HG03280 (cell line): ENCODE measurements at regions not wholly inside any gene's neighbourhood (a gene's known extent, or its start where the extent isn't known, plus 50 kb on each side); places are given as distances from the start of the nearest gene placed in this dataset.

ENCODE experiments used
- ATAC-seq: cut with Tn5 transposase; IDR thresholded peaks from one replicate; pipeline ENCODE4 v1.9.1; 2021; ENCODE audit warnings: mild to moderate bottlenecking, moderate library complexity; ENCODE audit not compliant: unreplicated experiment

- ATAC-seq: no peak
Measured at GRCh38 chr6:104332364-104332763, 527.4 kb downstream of the HACE1 start.

GRCh38 chr6:104326173-104327001 lies 533.3 kb downstream of the HACE1 start:
- peak; percentile 57 for ATAC-seq

- ATAC-seq: no peak
Measured at GRCh38 chr6:104325341-104326172, 534.2 kb downstream of the HACE1 start.

GRCh38 chr6:104324301-104324700 lies 535.4 kb downstream of the HACE1 start:
- ATAC-seq: no peak

GRCh38 chr6:104322841-104323240 lies 536.9 kb downstream of the HACE1 start:
- no peak for ATAC-seq

GRCh38 chr6:104321301-104321700 lies 538.4 kb downstream of the HACE1 start:
- ATAC-seq: no peak

GRCh38 chr6:104320896-104321295 lies 538.8 kb downstream of the HACE1 start:
- ATAC-seq: no peak

- no peak for ATAC-seq
Measured at GRCh38 chr6:104312851-104313250, 546.9 kb downstream of the HACE1 start.

- no peak for ATAC-seq
Measured at GRCh38 chr6:104306211-104306610, 553.5 kb downstream of the HACE1 start.

GRCh38 chr6:104305206-104305605 lies 554.5 kb downstream of the HACE1 start:
- ATAC-seq: no peak

GRCh38 chr6:104301951-104302350 lies 557.8 kb downstream of the HACE1 start:
- no peak for ATAC-seq

GRCh38 chr6:104286641-104287040 lies 573.1 kb downstream of the HACE1 start:
- ATAC-seq: no peak

- no peak for ATAC-seq
Measured at GRCh38 chr6:104284872-104285271, 574.8 kb downstream of the HACE1 start.

- ATAC-seq: no peak
Measured at GRCh38 chr6:104282581-104282980, 577.1 kb downstream of the HACE1 start.

GRCh38 chr6:104281370-104281769 lies 578.3 kb downstream of the HACE1 start:
- no peak for ATAC-seq

GRCh38 chr6:104268389-104268788 lies 591.3 kb downstream of the HACE1 start:
- ATAC-seq: no peak

- no peak for ATAC-seq
Measured at GRCh38 chr6:104266922-104267321, 592.8 kb downstream of the HACE1 start.

- no peak for ATAC-seq
Measured at GRCh38 chr6:104256646-104257045, 603.1 kb downstream of the HACE1 start.

GRCh38 chr6:104253236-104253635 lies 606.5 kb downstream of the HACE1 start:
- ATAC-seq: no peak

- no peak for ATAC-seq
Measured at GRCh38 chr6:104252276-104252675, 607.4 kb downstream of the HACE1 start.

- no peak for ATAC-seq
Measured at GRCh38 chr6:104251651-104252050, 608.1 kb downstream of the HACE1 start.

- ATAC-seq: no peak
Measured at GRCh38 chr6:104240865-104241264, 618.9 kb downstream of the HACE1 start.
